NCI-H1105 treated with DMSO at 0.1 percent for 48 hours (cell line): ENCODE measurements at regions not wholly inside any gene's neighbourhood (a gene's known extent, or its start where the extent isn't known, plus 50 kb on each side); places are given as distances from the start of the nearest gene placed in this dataset.
A peak's percentile ranks its signal among the peaks of the same experiment; 100 is the strongest.

Source experiments
- DNase-seq: peaks from one replicate; lab custom pipeline; 2025; lab: John Stamatoyannopoulos, UW

GRCh38 chr6:33967966-33968724 lies 164.3 kb upstream of the MLN start:
- DNase-seq, result no peak

GRCh38 chr6:33967265-33967767 lies 163.5 kb upstream of the MLN start:
- DNase-seq, result no peak

- no peak for DNase-seq
These were observed 162.7 kb upstream of the MLN start for GRCh38 chr6:33966536-33966935.

- DNase-seq, result no peak
These were observed 162.0 kb upstream of the MLN start for GRCh38 chr6:33965766-33966165.

GRCh38 chr6:33964387-33964786 lies 160.6 kb upstream of the MLN start:
- no peak for DNase-seq

GRCh38 chr6:33963136-33963750 lies 159.4 kb upstream of the MLN start:
- no peak for DNase-seq

- DNase-seq, result no peak
These were observed 158.6 kb upstream of the MLN start for GRCh38 chr6:33962246-33963027.

- DNase-seq, result no peak
These were observed 157.9 kb upstream of the MLN start for GRCh38 chr6:33961691-33962090.

- no peak for DNase-seq
These were observed 156.8 kb upstream of the MLN start for GRCh38 chr6:33960345-33961313.

GRCh38 chr6:33959661-33960344 lies 156.0 kb upstream of the MLN start:
- DNase-seq, result no peak

- no peak for DNase-seq
These were observed 155.5 kb upstream of the MLN start for GRCh38 chr6:33959329-33959651.

GRCh38 chr6:33958526-33959328 lies 154.9 kb upstream of the MLN start:
- peak; percentile 75 for DNase-seq

GRCh38 chr6:33957892-33958525 lies 154.2 kb upstream of the MLN start:
- DNase-seq, result peak; percentile 32

- no peak for DNase-seq
These were observed 153.5 kb upstream of the MLN start for GRCh38 chr6:33957131-33957891.

GRCh38 chr6:33956206-33956605 lies 152.4 kb upstream of the MLN start:
- no peak for DNase-seq

- DNase-seq, result no peak
These were observed 151.8 kb upstream of the MLN start for GRCh38 chr6:33955566-33955965.

- DNase-seq, result no peak
These were observed 150.7 kb upstream of the MLN start for GRCh38 chr6:33954453-33954852.

- DNase-seq, result no peak
These were observed 149.4 kb upstream of the MLN start for GRCh38 chr6:33953171-33953570.

- no peak for DNase-seq
These were observed 148.2 kb upstream of the MLN start for GRCh38 chr6:33952016-33952415.
